Pancreas (tissue), 10 donors: ENCODE measurements at regions not wholly inside any gene's neighbourhood (a gene's known extent, or its start where the extent isn't known, plus 50 kb on each side); places are given as distances from the start of the nearest gene placed in this dataset.

Source experiments
- ATAC-seq, 4 donors: fragments of 200-7000 bp; cut with Tn5 transposase; one replicate each; pipeline versions ENCODE4 v1.8.0 to v1.9.1; 2020; ENCODE audit warnings: mild to moderate bottlenecking in 4 of 4, moderate library complexity in 4 of 4
- DNase-seq, 6 donors: peaks; one replicate each; pipeline ENCODE4 v3.0.0-alpha.2; 2020
- FAIRE-seq: peaks from 2 replicates; lab custom pipeline; 2012; peaks lifted over from hg19 to GRCh38; lab: Jason Lieb, UNC
- H3K27ac ChIP-seq, 4 donors: fragments of 200-600 bp; sonication (generic); 1 replicate in 3 of 4; 2 replicates in 1 of 4; pipeline versions ENCODE4 v1.5.0 to v1.8.0; 2020
- H3K27me3 ChIP-seq, 4 donors: fragments of 200-600 bp; one replicate each; pipeline ENCODE4 v1.8.0; 2021
- H3K36me3 ChIP-seq, 3 donors: fragments of 200-600 bp; sonication (generic) in 1 of 3; one replicate each; pipeline versions ENCODE4 v1.5.0 to v1.8.0; 2020 to 2021
- H3K4me1 ChIP-seq, 3 donors: fragments of 200-600 bp; one replicate each; pipeline ENCODE4 v1.8.0; 2021
- H3K4me3 ChIP-seq, 4 donors: fragments of 200-600 bp; sonication (generic) in 2 of 4; one replicate each; pipeline versions ENCODE4 v1.5.0 to v1.8.0; 2020 to 2021
- H3K9me3 ChIP-seq, 4 donors: fragments of 200-600 bp; one replicate each; pipeline ENCODE4 v1.8.0; 2021
- CTCF ChIP-seq, 4 donors: fragments of 200-600 bp; sonication (generic) in 3 of 4; IDR thresholded peaks; one replicate each; pipeline versions ENCODE4 v1.5.0 to v1.8.0; 2021; ENCODE audit warnings: antibody characterized with exemption in 4 of 4
- WGBS, 2 donors: extraction: QIAGEN DNeasy Blood & Tissue Kit; methylation state at CpG; one replicate each; pipeline ENCODE4 v1.1.7; 2013; 5-methylcytosine and 5-hydroxymethylcytosine counted together
- intact Hi-C, 3 donors: fragments of 100-400 bp; cut with DNase I; formaldehyde crosslinking; loops; one replicate each; pipeline versions ENCODE4 v1.11.1 to v1.14.2; 2022
- donor health status: healthy with polysubstance abuse.
- donor health status: DM: no; HTN: no; CAD: no; lungs with moderate emphysema.
- donor health status: DM: no; HTN: no; CAD: no.
- donor health status: control.
- donor health status: control.
- donor health status: Bipolar disorder and iron deficiency.
- donor health status: DM: yes; HTN: yes; CAD: no.
- donor health status: DM: no; HTN: no; CAD: no.
- donor health status: DM: no; HTN: no; CAD: no.
- donor health status: DM: yes; HTN: yes; CAD: no.

DNA sequence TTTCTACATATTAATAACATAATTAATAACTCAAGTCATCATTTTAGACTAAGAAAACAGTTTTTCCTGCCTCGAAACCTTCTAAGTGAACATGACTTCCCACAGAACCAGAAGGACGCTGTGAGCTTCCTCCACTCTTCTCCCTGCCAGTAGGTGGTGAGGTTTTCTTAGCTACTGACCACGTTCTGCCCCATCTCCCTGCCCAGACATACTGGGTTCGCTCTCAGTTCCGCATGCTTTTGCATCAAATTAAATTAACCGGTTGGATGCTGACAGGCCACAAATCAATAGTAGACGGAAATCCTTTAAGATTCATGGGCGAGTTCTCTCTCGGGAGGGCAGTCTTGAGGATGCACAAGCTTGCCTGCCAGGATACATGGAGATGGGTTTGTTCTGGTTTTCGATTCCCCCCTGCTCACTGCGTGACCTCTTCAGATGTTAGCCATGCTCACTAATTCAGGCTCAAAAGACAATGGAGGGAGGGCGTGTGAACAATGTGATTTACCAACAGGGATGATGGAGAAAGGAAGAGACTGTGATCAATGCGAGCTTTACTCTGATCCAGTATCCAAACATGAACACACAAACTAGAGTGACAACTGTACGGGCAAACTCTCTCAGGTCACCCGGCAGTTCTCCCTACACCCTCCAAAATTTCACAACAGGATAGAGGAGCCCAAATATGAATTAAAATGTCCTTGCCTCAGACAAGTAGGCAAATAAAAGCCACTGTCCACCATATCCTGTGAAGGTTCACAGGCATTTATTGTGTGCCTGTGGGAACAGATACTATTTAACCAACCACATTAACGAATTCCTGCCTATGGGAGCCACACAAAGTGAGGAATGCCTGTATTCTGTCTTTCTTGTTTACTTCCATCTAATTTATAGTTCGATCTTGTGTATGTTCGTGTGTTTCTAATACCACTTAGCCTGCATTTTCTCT lies 375.7 kb downstream of the EIPR1 start:
- intact Hi-C loops, result no loop called here
- peak in 2 of 4 donors; percentile 7 to 19 for TF ChIP-seq CTCF (IDR thresholded peaks at IDR 0.05)
- peak; percentile 66 to 98 (median 78) for ATAC-seq
- WGBS, 2 donors, result 29% methylated on average over 18 of the region's 18 CpGs
- Histone ChIP-seq H3K27me3 (peaks cover 0 to 3% (median 0%) of the 10 kb centered on the region in 4 donors), H3K4me3 (no peak overlapping the region), H3K4me1 (no peaks in the 10 kb centered on the region), H3K27ac (no peak overlapping the region), H3K9me3 (no peaks in the 10 kb centered on the region), H3K36me3 (no peaks in the 10 kb centered on the region)
- FAIRE-seq, result no peak
- DNase-seq, result peak in 3 of 6 donors; percentile 19 to 31 (median 28)

- Histone ChIP-seq H3K4me1 (no peaks in the 10 kb centered on the region), H3K27ac (no peak overlapping the region), H3K9me3 (no peaks in the 10 kb centered on the region), H3K36me3 (no peaks in the 10 kb centered on the region), H3K4me3 (no peak overlapping the region), H3K27me3 (peaks cover 0 to 3% (median 0%) of the 10 kb centered on the region in 4 donors)
- intact Hi-C loops, result no loop called here
- FAIRE-seq (no peak), ATAC-seq (no peak), DNase-seq (no peak)
- 30 to 40% methylated on average over 6 of the region's 6 CpGs for WGBS, 2 donors
- TF ChIP-seq CTCF (IDR thresholded peaks at IDR 0.05), result no peak
These were observed 376.6 kb downstream of the EIPR1 start for GRCh38 chr2:3000968-3001367.

- no peak for TF ChIP-seq CTCF (IDR thresholded peaks at IDR 0.05)
- Histone ChIP-seq H3K9me3 (no peaks in the 10 kb centered on the region), H3K27ac (no peak overlapping the region), H3K27me3 (peaks cover 0 to 3% (median 0%) of the 10 kb centered on the region in 4 donors), H3K4me3 (no peak overlapping the region), H3K36me3 (no peaks in the 10 kb centered on the region), H3K4me1 (no peaks in the 10 kb centered on the region)
- no peak for DNase-seq
- no peak for FAIRE-seq
- WGBS, 2 donors, result 54 to 62% methylated on average over 8 of the region's 8 CpGs
- intact Hi-C loops, result no loop called here
- ATAC-seq, result no peak
These were observed 377.5 kb downstream of the EIPR1 start for GRCh38 chr2:3000125-3000524.

GRCh38 chr2:2998971-2999370 lies 378.6 kb downstream of the EIPR1 start:
- no peaks in the 10 kb centered on the region for H3K9me3 ChIP-seq
- WGBS, 2 donors, result 59 to 72% methylated on average over 9 of the region's 9 CpGs
- no peak overlapping the region for H3K27ac ChIP-seq
- peaks cover 0 to 3% (median 0%) of the 10 kb centered on the region in 4 donors for H3K27me3 ChIP-seq
- FAIRE-seq (no peak), ATAC-seq (no peak), DNase-seq (no peak)
- H3K36me3 ChIP-seq, result no peaks in the 10 kb centered on the region
- intact Hi-C loops, result no loop called here
- no peak overlapping the region for H3K4me3 ChIP-seq
- no peaks in the 10 kb centered on the region for H3K4me1 ChIP-seq
- no peak for TF ChIP-seq CTCF (IDR thresholded peaks at IDR 0.05)

DNA sequence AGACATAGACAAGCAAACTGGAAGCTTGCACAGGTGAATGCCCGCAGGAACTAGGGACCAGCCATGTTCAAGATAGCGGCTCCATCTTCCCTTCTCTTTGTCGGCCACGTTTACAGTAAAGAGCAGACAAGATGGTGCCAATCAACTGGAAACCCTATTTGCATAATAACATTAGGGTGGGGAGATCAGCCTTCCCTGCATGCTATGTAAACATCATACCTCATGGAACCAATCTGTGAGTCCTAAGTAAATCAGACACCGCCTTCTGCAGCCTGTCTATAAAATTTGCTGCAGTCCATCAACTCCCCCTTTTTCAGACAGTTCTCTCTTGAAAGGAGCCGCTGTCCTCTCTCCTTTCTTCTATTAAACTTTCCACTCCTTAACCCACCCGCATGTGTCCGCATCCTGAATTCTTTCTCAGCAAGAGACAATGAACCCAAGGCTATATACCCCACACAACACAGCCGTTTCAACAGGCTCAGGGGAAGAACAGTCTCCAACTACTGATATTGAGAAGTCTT lies 384.4 kb downstream of the EIPR1 start:
- no peak for FAIRE-seq

More for the DNA sequence above, 384.4 kb downstream of the EIPR1 start:
- no peak for DNase-seq
- WGBS, 2 donors, result 68 to 74% methylated on average over 9 of the region's 9 CpGs
- no peaks in the 10 kb centered on the region for H3K36me3 ChIP-seq
- H3K27ac ChIP-seq, result no peak overlapping the region
- no peak overlapping the region for H3K4me3 ChIP-seq
- no peaks in the 10 kb centered on the region for H3K27me3 ChIP-seq
- intact Hi-C loops, result no loop called here
- H3K4me1 ChIP-seq, result no peaks in the 10 kb centered on the region
- H3K9me3 ChIP-seq, result no peaks in the 10 kb centered on the region
- no peak for TF ChIP-seq CTCF (IDR thresholded peaks at IDR 0.05)
- ATAC-seq, result no peak
